ENCODE measurements at regions not wholly inside any gene's neighbourhood (a gene's known extent, or its start where the extent isn't known, plus 50 kb on each side); places are given as distances from the start of the nearest gene placed in this dataset.
A peak's percentile ranks its signal among the peaks of the same experiment; 100 is the strongest.
"Not testable (repeated sequence)": the region's sequence is repeated elsewhere in the genome, so short reads cannot be mapped to it uniquely, and the experiment has no call there.

DNA sequence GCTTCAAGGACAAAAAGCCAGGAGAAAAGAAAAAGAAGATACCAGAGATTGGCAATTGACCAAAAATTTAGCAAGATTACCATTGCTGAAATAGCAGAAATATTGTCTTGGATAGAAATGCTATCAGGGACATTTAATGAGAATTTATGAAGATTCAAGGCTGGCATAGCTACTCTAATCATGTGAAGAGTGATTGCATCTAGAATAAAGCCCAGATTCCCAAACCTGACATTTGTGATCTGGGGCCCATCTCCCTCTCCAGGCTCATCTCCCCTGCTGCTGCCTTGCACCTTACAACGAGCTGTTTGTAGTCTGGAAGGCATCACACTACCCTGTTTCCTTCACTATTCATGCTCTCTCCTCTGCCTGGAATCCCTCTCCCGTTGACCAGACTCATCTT, 114.5 kb downstream of the C9orf152 start:
- no peak for FAIRE-seq
- no peak for TF ChIP-seq TAF1 (IDR thresholded peaks at IDR 0.05; ENCODE audit: borderline replicate concordance, low read depth, low read length)
- no peak for TF ChIP-seq POLR2AphosphoS5 (IDR thresholded peaks at IDR 0.05; ENCODE audit: low read depth, low read length)
- no peak for TF ChIP-seq POLR2A (IDR thresholded peaks at IDR 0.05; ENCODE audit: low read depth, low read length)
- DNase-seq (ENCODE audit: insufficient read length): no peak

DNA sequence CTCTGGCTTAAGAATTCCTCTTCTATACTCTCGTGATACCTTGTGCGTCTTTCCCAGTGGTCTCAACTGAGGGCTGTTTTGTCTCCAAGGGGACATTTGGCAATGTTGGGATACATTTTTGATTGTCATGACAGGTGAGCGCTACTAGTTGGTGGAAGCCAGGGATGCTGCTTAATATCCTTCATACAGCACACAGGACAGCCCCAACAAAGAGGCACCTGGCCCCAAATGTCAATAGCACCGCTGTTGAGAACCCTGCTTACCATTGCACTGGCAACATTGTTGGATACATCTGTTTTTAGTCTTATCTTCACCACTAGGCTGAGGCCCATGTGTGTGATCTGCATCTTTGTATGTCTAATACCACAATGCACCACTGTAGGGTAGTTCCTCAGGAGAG, 114.1 kb downstream of the C9orf152 start:
- no peak for TF ChIP-seq POLR2AphosphoS5 (IDR thresholded peaks at IDR 0.05; ENCODE audit: low read depth, low read length)
- TF ChIP-seq POLR2A (IDR thresholded peaks at IDR 0.05; ENCODE audit: low read depth, low read length): no peak
- no peak for TF ChIP-seq TAF1 (IDR thresholded peaks at IDR 0.05; ENCODE audit: borderline replicate concordance, low read depth, low read length)
- FAIRE-seq (no peak), DNase-seq (ENCODE audit: insufficient read length) (no peak)

DNA sequence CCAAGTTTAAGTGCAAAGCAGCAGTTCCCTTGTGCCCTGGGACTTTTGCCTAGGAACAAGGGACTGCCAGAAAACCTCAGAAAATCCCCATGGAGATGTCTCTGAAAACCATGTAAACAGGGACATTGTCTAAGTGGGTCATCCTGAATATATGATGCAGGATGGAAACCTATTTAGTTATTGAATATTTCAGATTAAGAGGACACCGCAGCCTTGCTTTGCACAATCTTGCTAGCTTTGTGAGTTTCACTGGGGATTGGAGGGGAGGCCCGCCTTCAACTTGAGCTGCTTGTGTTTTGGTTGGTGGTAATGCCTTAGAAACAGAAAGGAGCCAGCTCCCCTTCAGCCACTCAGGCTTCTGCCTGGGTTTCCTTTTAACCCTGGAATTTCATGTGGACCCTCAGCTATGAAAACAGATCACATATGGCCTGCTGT, 112.8 kb downstream of the C9orf152 start:
- FAIRE-seq (no peak), DNase-seq (ENCODE audit: insufficient read length) (no peak)
- TF ChIP-seq POLR2A (IDR thresholded peaks at IDR 0.05; ENCODE audit: low read depth, low read length) (no peak), TAF1 (IDR thresholded peaks at IDR 0.05; ENCODE audit: borderline replicate concordance, low read depth, low read length) (no peak), POLR2AphosphoS5 (IDR thresholded peaks at IDR 0.05; ENCODE audit: low read depth, low read length) (no peak)

DNA sequence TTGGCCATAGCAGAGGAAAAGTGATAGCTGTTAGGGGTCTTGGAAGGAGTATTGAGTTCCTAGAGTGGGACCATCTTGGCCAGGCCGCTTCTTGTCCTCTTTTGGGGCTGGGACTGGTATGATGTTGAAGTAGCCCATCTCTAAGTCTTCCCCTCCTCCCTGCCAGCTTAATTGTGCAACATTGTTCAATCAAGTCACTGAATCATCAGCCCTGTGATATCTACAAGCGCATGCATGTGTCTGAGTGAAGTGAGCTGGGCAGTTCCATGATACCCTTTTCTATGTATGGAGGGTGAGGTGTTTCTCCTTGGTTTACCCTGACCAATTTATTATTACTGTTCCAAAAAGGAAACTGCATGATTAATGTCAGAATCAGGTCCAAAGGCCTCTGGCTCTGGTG, 112.2 kb downstream of the C9orf152 start:
- DNase-seq (ENCODE audit: insufficient read length) (no peak), FAIRE-seq (no peak)
- TF ChIP-seq POLR2AphosphoS5 (IDR thresholded peaks at IDR 0.05; ENCODE audit: low read depth, low read length): no peak
- TF ChIP-seq TAF1 (IDR thresholded peaks at IDR 0.05; ENCODE audit: borderline replicate concordance, low read depth, low read length): no peak
- TF ChIP-seq POLR2A (IDR thresholded peaks at IDR 0.05; ENCODE audit: low read depth, low read length): no peak

DNA sequence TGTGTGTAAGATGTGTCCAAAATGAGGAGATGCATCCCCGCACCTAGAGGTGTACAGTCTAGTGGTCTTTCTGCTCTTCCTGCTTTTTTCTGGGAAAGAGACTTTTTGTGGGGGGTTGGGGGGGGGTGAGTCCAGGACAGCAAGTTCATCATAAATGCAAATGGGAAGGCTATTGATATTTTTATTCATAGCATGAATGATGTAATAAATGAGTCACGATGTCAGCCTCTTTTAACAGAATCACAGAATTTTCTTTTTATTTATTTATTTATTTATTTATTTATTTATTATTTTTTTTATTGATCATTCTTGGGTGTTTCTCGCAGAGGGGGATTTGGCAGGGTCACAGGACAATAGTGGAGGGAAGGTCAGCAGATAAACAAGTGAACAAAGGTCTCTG, 111.3 kb downstream of the C9orf152 start:
- DNase-seq (ENCODE audit: insufficient read length); FAIRE-seq: not testable (repeated sequence)

DNA sequence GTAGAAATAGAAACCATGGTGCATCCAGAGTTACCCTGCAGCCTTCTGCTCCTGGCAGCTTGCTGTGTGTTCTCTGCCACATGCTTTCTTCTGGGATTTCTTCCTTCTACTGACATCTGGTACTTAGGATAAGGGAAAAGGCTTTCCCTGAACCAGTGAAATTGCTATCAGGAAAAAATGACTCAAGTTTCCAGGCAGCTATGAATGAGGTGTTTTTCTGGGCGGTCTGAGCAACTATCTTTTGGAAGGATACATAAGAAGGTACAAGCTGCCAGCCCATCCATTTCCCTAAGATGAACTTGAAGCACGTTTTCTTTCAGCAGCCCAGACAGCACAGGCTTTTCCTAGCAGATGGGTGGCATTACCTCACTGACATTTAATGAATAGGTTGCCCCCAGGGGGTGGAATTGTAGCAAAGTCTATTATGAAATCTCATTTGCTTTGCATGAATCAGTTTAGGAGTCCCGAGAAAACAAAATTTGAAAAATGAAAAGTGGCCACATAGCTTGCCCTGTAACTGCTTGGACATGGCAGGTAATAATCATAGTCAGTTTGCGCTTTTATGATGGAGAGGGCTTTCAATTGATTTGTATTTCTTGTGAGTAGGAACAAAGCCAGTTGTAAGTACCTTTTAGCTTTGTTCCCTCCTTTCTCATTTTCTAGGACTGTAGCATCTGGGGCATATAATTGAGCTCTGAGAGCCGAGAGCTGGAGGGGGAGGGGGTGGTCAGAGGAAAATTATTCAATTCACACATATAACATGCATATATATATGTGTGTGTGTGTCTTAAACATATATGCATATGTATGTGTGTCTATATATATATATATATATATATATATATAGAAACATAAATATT, 108.5 kb downstream of the C9orf152 start:
- TF ChIP-seq POLR2AphosphoS5 (IDR thresholded peaks at IDR 0.05; ENCODE audit: low read depth, low read length) (no peak), TAF1 (IDR thresholded peaks at IDR 0.05; ENCODE audit: borderline replicate concordance, low read depth, low read length) (no peak), POLR2A (IDR thresholded peaks at IDR 0.05; ENCODE audit: low read depth, low read length) (no peak)
- FAIRE-seq (no peak), DNase-seq (ENCODE audit: insufficient read length) (no peak)

DNA sequence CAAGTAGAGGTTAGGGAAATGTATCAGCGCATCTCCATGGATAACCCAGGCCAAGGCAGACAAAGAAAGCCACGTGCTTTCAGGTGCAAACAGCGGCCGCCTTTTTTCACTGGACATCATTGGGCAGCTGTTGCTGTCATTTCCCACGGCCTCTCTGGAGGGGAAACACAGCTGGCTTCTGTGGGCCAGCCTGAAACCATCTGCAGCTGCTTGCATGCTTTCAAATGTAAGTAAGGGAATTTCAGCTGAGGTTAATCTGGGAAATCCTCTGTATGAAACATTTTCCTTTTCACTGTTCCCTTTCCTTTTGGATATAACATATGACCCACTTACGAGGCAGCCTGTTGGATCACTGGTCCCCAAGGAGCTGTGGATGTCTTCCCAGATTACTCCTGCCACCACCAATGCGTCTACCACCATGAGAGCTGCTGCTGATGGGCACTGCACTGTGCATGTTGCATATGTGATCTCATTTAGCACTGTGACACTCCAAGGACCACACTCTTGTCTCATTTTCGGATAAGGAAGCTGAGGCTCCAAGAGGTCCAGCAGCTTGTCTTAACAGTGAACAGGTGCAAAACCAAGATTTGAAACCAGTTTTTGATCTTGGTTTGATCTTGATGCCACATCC, 106.3 kb downstream of the C9orf152 start:
- TF ChIP-seq POLR2AphosphoS5 (IDR thresholded peaks at IDR 0.05; ENCODE audit: low read depth, low read length): no peak
- DNase-seq (ENCODE audit: insufficient read length) (peak; percentile 27), FAIRE-seq (peak; percentile 89)

DNA sequence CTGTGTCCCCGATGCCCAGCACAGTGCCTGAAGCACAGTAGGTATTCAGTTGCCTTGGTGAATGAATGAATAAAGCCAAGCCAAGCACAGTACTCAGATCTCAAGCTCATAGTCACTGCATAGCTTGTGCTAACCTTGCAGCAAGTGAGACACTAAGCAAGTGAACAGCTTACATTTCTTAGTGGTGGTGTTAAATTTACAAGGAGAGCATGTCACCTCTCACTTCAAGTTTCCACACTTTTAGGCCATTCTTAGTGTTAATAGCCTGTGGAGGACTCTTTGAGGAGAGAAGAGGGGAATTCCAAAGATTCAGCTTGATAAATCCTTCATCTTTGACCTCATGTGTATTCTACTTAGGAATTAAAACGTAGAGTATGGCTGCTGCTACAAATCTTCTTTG, 104.7 kb downstream of the C9orf152 start:
- FAIRE-seq: no peak
- no peak for DNase-seq (ENCODE audit: insufficient read length)

DNA sequence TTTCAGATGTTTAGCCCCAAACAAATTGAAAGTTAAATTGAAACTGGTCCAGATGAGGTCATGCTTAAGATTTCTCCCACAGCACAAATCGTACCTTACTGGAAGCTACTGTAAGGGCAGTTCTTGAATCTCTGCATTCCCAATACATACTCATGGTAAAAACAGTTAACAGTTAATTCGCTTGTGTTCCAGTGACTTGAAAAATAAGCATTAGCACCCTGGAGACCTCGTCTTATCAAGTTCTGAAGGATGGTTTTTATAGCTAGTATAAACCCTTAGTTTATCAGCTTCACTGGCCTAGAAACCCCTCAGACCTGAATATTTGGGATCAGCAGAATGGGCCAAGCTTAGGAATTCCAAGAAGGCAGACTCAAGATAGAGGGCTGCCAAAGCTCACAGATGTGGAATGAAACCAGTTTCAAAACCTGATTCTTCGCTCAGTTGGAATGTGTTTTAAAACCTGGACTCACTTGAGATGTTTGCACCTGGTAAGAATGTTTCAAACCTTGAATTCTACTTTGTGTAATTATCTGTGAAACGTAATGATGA, 103.6 kb downstream of the C9orf152 start:
- FAIRE-seq (peak; percentile 17), DNase-seq (ENCODE audit: insufficient read length) (no peak)
- TF ChIP-seq POLR2AphosphoS5 (IDR thresholded peaks at IDR 0.05; ENCODE audit: low read depth, low read length): no peak
- no peak for TF ChIP-seq TAF1 (IDR thresholded peaks at IDR 0.05; ENCODE audit: borderline replicate concordance, low read depth, low read length)
- TF ChIP-seq POLR2A (IDR thresholded peaks at IDR 0.05; ENCODE audit: low read depth, low read length): no peak

More for the DNA sequence above, 104.7 kb downstream of the C9orf152 start:
- TF ChIP-seq POLR2A (IDR thresholded peaks at IDR 0.05; ENCODE audit: low read depth, low read length): no peak
- TF ChIP-seq POLR2AphosphoS5 (IDR thresholded peaks at IDR 0.05; ENCODE audit: low read depth, low read length): no peak
- no peak for TF ChIP-seq TAF1 (IDR thresholded peaks at IDR 0.05; ENCODE audit: borderline replicate concordance, low read depth, low read length)

DNA sequence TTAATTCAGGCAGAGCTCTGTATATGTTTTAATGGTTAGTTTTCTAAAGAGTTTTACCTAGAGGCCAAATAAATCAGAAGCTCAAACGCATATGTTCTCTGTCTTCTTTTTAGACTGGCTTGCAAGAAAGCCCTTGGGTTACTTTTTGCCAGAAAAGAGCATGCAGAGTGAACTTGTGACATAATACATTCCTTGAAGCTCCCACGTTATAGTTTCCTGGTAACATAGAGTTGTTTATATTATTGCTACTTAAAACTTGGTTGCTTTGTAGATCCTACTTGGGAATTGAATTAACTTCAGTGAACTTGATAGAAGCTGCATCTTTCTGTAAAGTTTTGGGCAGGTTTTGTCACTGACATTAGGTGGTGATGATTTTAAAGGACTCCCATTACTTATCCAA, 102.9 kb downstream of the C9orf152 start:
- TF ChIP-seq TAF1 (IDR thresholded peaks at IDR 0.05; ENCODE audit: borderline replicate concordance, low read depth, low read length): no peak
- TF ChIP-seq POLR2A (IDR thresholded peaks at IDR 0.05; ENCODE audit: low read depth, low read length): no peak
- TF ChIP-seq POLR2AphosphoS5 (IDR thresholded peaks at IDR 0.05; ENCODE audit: low read depth, low read length): no peak
- DNase-seq (ENCODE audit: insufficient read length) (no peak), FAIRE-seq (no peak)

DNA sequence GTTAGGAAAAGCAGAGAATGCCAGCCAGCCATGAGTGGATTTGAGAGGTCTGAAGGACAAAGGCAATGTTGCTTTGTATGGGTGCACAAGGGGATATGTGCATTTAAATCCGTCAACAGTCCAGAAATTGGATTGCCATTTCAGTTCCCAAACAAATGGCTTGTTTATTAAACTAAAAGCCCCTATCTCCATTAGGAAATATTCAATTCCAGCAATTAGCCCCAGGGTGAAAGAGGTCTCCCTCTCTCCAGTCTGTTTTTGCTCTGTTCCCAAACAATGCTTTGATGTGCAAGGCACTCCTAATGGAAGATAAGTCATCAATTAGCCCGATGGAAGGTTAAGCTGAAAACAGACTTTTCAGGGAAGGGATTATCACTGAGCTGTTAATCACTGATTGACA, 101.3 kb downstream of the C9orf152 start:
- DNase-seq (ENCODE audit: insufficient read length): no peak
- no peak for TF ChIP-seq POLR2AphosphoS5 (IDR thresholded peaks at IDR 0.05; ENCODE audit: low read depth, low read length)
- no peak for TF ChIP-seq POLR2A (IDR thresholded peaks at IDR 0.05; ENCODE audit: low read depth, low read length)
- TF ChIP-seq TAF1 (IDR thresholded peaks at IDR 0.05; ENCODE audit: borderline replicate concordance, low read depth, low read length): no peak
- FAIRE-seq: no peak

All from GM12892 (cell line).